SK-N-SH treated with all-trans-retinoic acid at 6 μM for 48 hours (cell line): ENCODE measurements at regions not wholly inside any gene's neighbourhood (a gene's known extent, or its start where the extent isn't known, plus 50 kb on each side); places are given as distances from the start of the nearest gene placed in this dataset.

Experiments
- ATAC-seq: fragments of 200-7000 bp; cut with Tn5 transposase; 3 replicates; pipeline ENCODE4 v1.9.1; 2020; ENCODE audit warnings: mild to moderate bottlenecking, moderate library complexity
- ARNTL ChIP-seq: fragments of 450-650 bp; formaldehyde crosslinking; IDR thresholded peaks from 2 replicates; pipeline ENCODE4 v1.5.0; 2020; ENCODE audit warnings: low read depth, mild to moderate bottlenecking, moderate library complexity, borderline replicate concordance
- BACH2 ChIP-seq: fragments of 250-450 bp; sonication (Bioruptor Pico); IDR thresholded peaks from 2 replicates; pipeline ENCODE4 v1.9.0; 2021; ENCODE audit warnings: mild to moderate bottlenecking, borderline replicate concordance
- CREB5 ChIP-seq: fragments of 250-450 bp; sonication (Bioruptor Pico); IDR thresholded peaks from 2 replicates; pipeline ENCODE4 v1.5.1; 2020; ENCODE audit warnings: low read depth, mild to moderate bottlenecking, moderate library complexity
- CSRNP3 ChIP-seq: fragments of 250-450 bp; sonication (Bioruptor Pico); IDR thresholded peaks from 2 replicates; pipeline ENCODE4 v1.5.1; 2021; ENCODE audit warnings: mild to moderate bottlenecking, moderate library complexity
- ESRRG ChIP-seq: fragments of 250-450 bp; sonication (Bioruptor Pico); IDR thresholded peaks from 2 replicates; pipeline ENCODE4 v1.6.1; 2021; ENCODE audit warnings: mild to moderate bottlenecking
- GLIS3 ChIP-seq: fragments of 250-450 bp; sonication (Bioruptor Pico); IDR thresholded peaks from 2 replicates; pipeline ENCODE4 v1.5.0; 2020; ENCODE audit warnings: mild to moderate bottlenecking, moderate library complexity
- ISL1 ChIP-seq: fragments of 250-450 bp; sonication (Bioruptor Pico); IDR thresholded peaks from 2 replicates; pipeline ENCODE4 v2.1.2; 2022; ENCODE audit warnings: mild to moderate bottlenecking, moderate library complexity
- OSR1 ChIP-seq: fragments of 250-450 bp; sonication (Bioruptor Pico); IDR thresholded peaks from 2 replicates; pipeline ENCODE4 v1.8.0; 2022; ENCODE audit warnings: moderate library complexity, mild to moderate bottlenecking, inconsistent platforms
- POU6F1 ChIP-seq: fragments of 250-450 bp; sonication (Bioruptor Pico); IDR thresholded peaks from 2 replicates; pipeline ENCODE4 v1.8.0; 2021; ENCODE audit warnings: low read depth, mild to moderate bottlenecking, moderate library complexity, borderline replicate concordance
- PPARA ChIP-seq: fragments of 250-450 bp; sonication (Bioruptor Pico); IDR thresholded peaks from 2 replicates; pipeline ENCODE4 v1.5.0; 2020; ENCODE audit warnings: mild to moderate bottlenecking, borderline replicate concordance
- SNAI2 ChIP-seq: fragments of 250-450 bp; sonication (Bioruptor Pico); IDR thresholded peaks from 2 replicates; pipeline ENCODE4 v1.5.0; 2020; ENCODE audit warnings: mild to moderate bottlenecking, moderate library complexity
- TCF4 ChIP-seq: fragments of 250-450 bp; sonication (Bioruptor Pico); IDR thresholded peaks from 2 replicates; pipeline ENCODE4 v1.8.0; 2021; ENCODE audit warnings: mild to moderate bottlenecking, moderate library complexity, borderline replicate concordance
- TOX ChIP-seq: fragments of 250-450 bp; sonication (Bioruptor Pico); IDR thresholded peaks from 2 replicates; pipeline ENCODE4 v1.8.0; 2021; ENCODE audit warnings: mild to moderate bottlenecking, moderate library complexity, borderline replicate concordance
- TSHZ2 ChIP-seq: fragments of 250-450 bp; sonication (Bioruptor Pico); IDR thresholded peaks from 2 replicates; pipeline ENCODE4 v1.5.0; 2020; ENCODE audit warnings: mild to moderate bottlenecking, moderate library complexity
- ZFP3 ChIP-seq: fragments of 250-450 bp; sonication (Bioruptor Pico); IDR thresholded peaks from 2 replicates; pipeline ENCODE4 v1.5.0; 2020; ENCODE audit warnings: mild to moderate bottlenecking, moderate library complexity
- ZNF565 ChIP-seq: fragments of 450-650 bp; formaldehyde crosslinking; conservative IDR thresholded peaks from 2 replicates; pipeline ENCODE4 v1.5.0; 2020; ENCODE audit warnings: low read depth, mild to moderate bottlenecking, moderate library complexity
- ZNF70 ChIP-seq: fragments of 450-650 bp; formaldehyde crosslinking; IDR thresholded peaks from 2 replicates; pipeline ENCODE4 v1.5.0; 2020; ENCODE audit warnings: mild to moderate bottlenecking, moderate library complexity
- ZNF8 ChIP-seq: fragments of 450-650 bp; formaldehyde crosslinking; IDR thresholded peaks from 2 replicates; pipeline ENCODE4 v1.5.0; 2020; ENCODE audit warnings: mild to moderate bottlenecking, moderate library complexity

- TF ChIP-seq TSHZ2 (CRISPR knock-in tag), result no peak
- TF ChIP-seq ZNF8 (CRISPR knock-in tag), result no peak
- no peak for TF ChIP-seq TCF4
- no peak for TF ChIP-seq PPARA (CRISPR knock-in tag)
- TF ChIP-seq POU6F1 (CRISPR knock-in tag), result no peak
- no peak for ATAC-seq
These were observed 265.9 kb downstream of the SNX13 start for GRCh38 chr7:17674166-17674942.

GRCh38 chr7:17674943-17675608, 265.2 kb downstream of the SNX13 start:
- ATAC-seq, result no peak

GRCh38 chr7:17677408-17677807, 262.9 kb downstream of the SNX13 start:
- TF ChIP-seq ISL1 (CRISPR knock-in tag) (no peak), OSR1 (CRISPR knock-in tag) (no peak), GLIS3 (CRISPR knock-in tag) (no peak), ZNF565 (CRISPR knock-in tag) (no peak), ESRRG (no peak), BACH2 (CRISPR knock-in tag) (no peak), ZFP3 (CRISPR knock-in tag) (no peak), ZNF70 (CRISPR knock-in tag) (no peak), TSHZ2 (CRISPR knock-in tag) (no peak), CSRNP3 (CRISPR knock-in tag) (no peak), TOX (CRISPR knock-in tag) (no peak), SNAI2 (CRISPR knock-in tag) (no peak)
- ATAC-seq, result peak; percentile 23; the same call in 2 of the 3 replicates

More at GRCh38 chr7:17674943-17675608, 265.2 kb downstream of the SNX13 start:
- TF ChIP-seq TCF4, result no peak
- TF ChIP-seq BACH2 (CRISPR knock-in tag), result no peak
- TF ChIP-seq CREB5 (CRISPR knock-in tag), result no peak
- no peak for TF ChIP-seq PPARA (CRISPR knock-in tag)
- no peak for TF ChIP-seq ARNTL (CRISPR knock-in tag)
- TF ChIP-seq, all 23 proteins: peak for 0
